DND-41 (cell line): ENCODE measurements at regions not wholly inside any gene's neighbourhood (a gene's known extent, or its start where the extent isn't known, plus 50 kb on each side); places are given as distances from the start of the nearest gene placed in this dataset.

Experiments used
- ATAC-seq: fragments of 200-7000 bp; cut with Tn5 transposase; 3 replicates; pipeline ENCODE4 v1.9.1; 2021; ENCODE audit warnings: low read depth; ENCODE audit not compliant: insufficient read depth
- DNase-seq: peaks from one replicate; pipeline ENCODE4 v3.0.0-alpha.2; 2020
- H2AFZ ChIP-seq: 2 replicates; pipeline ENCODE4 v1.6.0; 2012; ENCODE audit warnings: low read depth, low read length
- H3K27ac ChIP-seq: 2 replicates; pipeline ENCODE4 v1.5.1; 2012; ENCODE audit warnings: low read length, inconsistent platforms
- H3K27me3 ChIP-seq: fragments of 200-600 bp; sonication (generic); 2 replicates; pipeline ENCODE4 v1.6.0; 2012; ENCODE audit warnings: low read length, mild to moderate bottlenecking, inconsistent platforms; ENCODE audit not compliant: insufficient read depth, poor library complexity
- H3K36me3 ChIP-seq: 2 replicates; pipeline ENCODE4 v1.5.1; 2012; ENCODE audit warnings: low read length, inconsistent platforms; ENCODE audit not compliant: insufficient read depth
- H3K4me1 ChIP-seq: 2 replicates; pipeline ENCODE4 v1.5.1; 2012; ENCODE audit warnings: mild to moderate bottlenecking, low read length; ENCODE audit not compliant: insufficient read depth
- H3K4me2 ChIP-seq: 2 replicates; pipeline ENCODE4 v1.6.0; 2012; ENCODE audit warnings: mild to moderate bottlenecking, moderate library complexity, low read length, inconsistent platforms; ENCODE audit not compliant: insufficient read depth
- H3K4me3 ChIP-seq, 2 experiments: fragments of 200-600 bp in 1 of 2; shearing (Covaris generic) in 1 of 2; 2 replicates each; pipeline ENCODE4 v1.5.1; 2012 to 2016; ENCODE audit warnings: inconsistent platforms in 2 of 2, low read length in 2 of 2, mild to moderate bottlenecking in 2 of 2, low read depth in 1 of 2, moderate library complexity in 1 of 2
- H3K79me2 ChIP-seq: 2 replicates; pipeline ENCODE4 v1.6.0; 2012; ENCODE audit warnings: low read length, inconsistent platforms; ENCODE audit not compliant: insufficient read depth
- H3K9ac ChIP-seq: 2 replicates; pipeline ENCODE4 v1.6.0; 2012; ENCODE audit warnings: low read depth, mild to moderate bottlenecking, inconsistent platforms, low read length, moderate library complexity
- H3K9me3 ChIP-seq: 2 replicates; pipeline ENCODE4 v1.5.1; 2012; ENCODE audit warnings: low read length, moderate library complexity, mild to moderate bottlenecking, inconsistent platforms; ENCODE audit not compliant: insufficient read depth, severe bottlenecking
- H4K20me1 ChIP-seq: 2 replicates; pipeline ENCODE4 v1.6.0; 2012; ENCODE audit warnings: low read length; ENCODE audit not compliant: insufficient read depth
- CTCF ChIP-seq: IDR thresholded peaks from 2 replicates; pipeline ENCODE4 v1.5.1; 2012; ENCODE audit warnings: borderline replicate concordance, low read length, moderate library complexity, mild to moderate bottlenecking; ENCODE audit not compliant: poor library complexity, severe bottlenecking; ENCODE audit errors: extremely low read depth
- EZH2 ChIP-seq: IDR thresholded peaks from 3 replicates; pipeline ENCODE4 v1.6.1; 2012; ENCODE audit warnings: borderline replicate concordance, low read depth, mild to moderate bottlenecking, moderate library complexity, low read length, inconsistent platforms; ENCODE audit not compliant: severe bottlenecking

- no peak for TF ChIP-seq EZH2
- TF ChIP-seq CTCF = no peak
- Histone ChIP-seq H2AFZ (no peak overlapping the region), H3K4me3 (no peak overlapping the region), H3K9ac (no peak overlapping the region), H3K79me2 (no peaks in the 10 kb centered on the region), H3K27ac (no peak overlapping the region), H3K4me1 (no peaks in the 10 kb centered on the region), H3K4me2 (no peak overlapping the region), H3K9me3 (no peaks in the 10 kb centered on the region), H3K36me3 (no peaks in the 10 kb centered on the region), H4K20me1 (no peaks in the 10 kb centered on the region), H3K27me3 (no peaks in the 10 kb centered on the region)
- DNase-seq = no peak
- ATAC-seq = no peak
These were observed 1020.0 kb upstream of the GHITM start for GRCh38 chr10:83119346-83119745.

GRCh38 chr10:83122336-83122735 is 1017.0 kb upstream of the GHITM start:
- Histone ChIP-seq H2AFZ (no peak overlapping the region), H3K27ac (no peak overlapping the region), H3K27me3 (no peaks in the 10 kb centered on the region), H3K9ac (no peak overlapping the region), H3K79me2 (no peaks in the 10 kb centered on the region), H3K4me2 (no peak overlapping the region), H3K4me1 (no peaks in the 10 kb centered on the region), H3K9me3 (no peaks in the 10 kb centered on the region), H3K4me3 (no peak overlapping the region), H3K36me3 (no peaks in the 10 kb centered on the region), H4K20me1 (no peaks in the 10 kb centered on the region)
- ATAC-seq (no peak), DNase-seq (no peak)
- TF ChIP-seq EZH2 (no peak), CTCF (no peak)

GRCh38 chr10:83127942-83128575 is 1011.2 kb upstream of the GHITM start:
- Histone ChIP-seq H3K4me2 (no peak overlapping the region), H3K4me1 (no peaks in the 10 kb centered on the region), H4K20me1 (no peaks in the 10 kb centered on the region), H3K36me3 (no peaks in the 10 kb centered on the region), H3K9me3 (no peaks in the 10 kb centered on the region), H2AFZ (no peak overlapping the region), H3K4me3 (no peak overlapping the region), H3K9ac (no peak overlapping the region), H3K27me3 (no peaks in the 10 kb centered on the region), H3K27ac (no peak overlapping the region), H3K79me2 (no peaks in the 10 kb centered on the region)
- DNase-seq = no peak
- ATAC-seq = no peak
- TF ChIP-seq EZH2 (no peak), CTCF (no peak)

- no peak overlapping the region for H2AFZ ChIP-seq
- no peak for TF ChIP-seq CTCF
- no peak for TF ChIP-seq EZH2
- no peak for ATAC-seq
These were observed 998.5 kb upstream of the GHITM start for GRCh38 chr10:83140811-83141210.

More at GRCh38 chr10:83140811-83141210, 998.5 kb upstream of the GHITM start:
- H3K4me1 ChIP-seq = no peaks in the 10 kb centered on the region
- no peak overlapping the region for H3K4me3 ChIP-seq
- DNase-seq = no peak
- no peaks in the 10 kb centered on the region for H3K36me3 ChIP-seq
- H3K4me2 ChIP-seq = no peak overlapping the region
- no peaks in the 10 kb centered on the region for H3K79me2 ChIP-seq
- no peak overlapping the region for H3K27ac ChIP-seq
- no peaks in the 10 kb centered on the region for H4K20me1 ChIP-seq
- no peaks in the 10 kb centered on the region for H3K27me3 ChIP-seq
- H3K9me3 ChIP-seq = no peaks in the 10 kb centered on the region
- H3K9ac ChIP-seq = no peak overlapping the region
